ENCODE measurements at regions not wholly inside any gene's neighbourhood (a gene's known extent, or its start where the extent isn't known, plus 50 kb on each side); places are given as distances from the start of the nearest gene placed in this dataset.

DNA sequence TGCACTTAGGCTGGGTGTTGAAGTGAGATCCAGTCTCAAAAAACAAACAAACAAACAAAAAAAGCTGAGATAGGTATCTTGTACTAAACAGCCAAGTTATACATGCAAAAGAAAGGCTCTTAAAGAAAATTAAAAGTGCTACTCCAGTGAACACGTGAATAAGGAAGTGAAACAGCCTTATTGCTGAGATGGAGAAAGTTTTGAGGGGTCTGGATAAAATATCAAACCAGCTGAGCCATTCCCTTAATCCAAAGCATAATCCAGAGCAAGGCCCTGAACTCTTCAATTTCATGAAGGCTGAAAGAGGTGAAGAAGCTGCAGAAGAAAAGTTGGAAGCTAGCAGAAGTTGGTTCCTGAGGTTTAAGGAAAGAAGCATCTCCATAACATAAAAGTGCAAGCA, 360.5 kb upstream of the DAB1 start:
- no peak overlapping the region for H3K4me3 ChIP-seq (ENCODE audit: low read depth, low read length)
- TF ChIP-seq, protein P1, sequence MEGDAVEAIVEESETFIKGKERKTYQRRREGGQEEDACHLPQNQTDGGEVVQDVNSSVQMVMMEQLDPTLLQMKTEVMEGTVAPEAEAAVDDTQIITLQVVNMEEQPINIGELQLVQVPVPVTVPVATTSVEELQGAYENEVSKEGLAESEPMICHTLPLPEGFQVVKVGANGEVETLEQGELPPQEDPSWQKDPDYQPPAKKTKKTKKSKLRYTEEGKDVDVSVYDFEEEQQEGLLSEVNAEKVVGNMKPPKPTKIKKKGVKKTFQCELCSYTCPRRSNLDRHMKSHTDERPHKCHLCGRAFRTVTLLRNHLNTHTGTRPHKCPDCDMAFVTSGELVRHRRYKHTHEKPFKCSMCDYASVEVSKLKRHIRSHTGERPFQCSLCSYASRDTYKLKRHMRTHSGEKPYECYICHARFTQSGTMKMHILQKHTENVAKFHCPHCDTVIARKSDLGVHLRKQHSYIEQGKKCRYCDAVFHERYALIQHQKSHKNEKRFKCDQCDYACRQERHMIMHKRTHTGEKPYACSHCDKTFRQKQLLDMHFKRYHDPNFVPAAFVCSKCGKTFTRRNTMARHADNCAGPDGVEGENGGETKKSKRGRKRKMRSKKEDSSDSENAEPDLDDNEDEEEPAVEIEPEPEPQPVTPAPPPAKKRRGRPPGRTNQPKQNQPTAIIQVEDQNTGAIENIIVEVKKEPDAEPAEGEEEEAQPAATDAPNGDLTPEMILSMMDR (IDR thresholded peaks at IDR 0.05; ENCODE audit: control insufficient read depth, extremely low read depth, insufficient read depth) = no peak
- no peak for DNase-seq (ENCODE audit: low read depth)

DNA sequence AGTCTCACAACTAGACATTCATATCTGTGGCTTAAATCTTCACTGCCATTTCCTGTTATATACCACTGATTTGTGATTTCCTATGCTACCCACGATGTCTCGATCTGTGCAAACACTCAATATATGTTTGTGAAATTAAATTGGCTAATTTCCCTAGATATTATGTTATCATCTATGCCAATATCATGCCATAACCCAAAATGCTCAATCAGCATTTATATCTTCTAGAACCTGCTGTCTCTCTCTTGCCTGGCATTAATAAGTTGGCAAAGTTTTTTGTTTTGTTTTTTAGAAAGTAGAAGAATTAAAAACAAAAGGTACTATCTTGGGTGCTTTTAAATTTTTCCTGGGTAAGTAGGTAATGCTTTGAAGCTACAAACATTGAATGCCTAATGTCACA, 358.5 kb upstream of the DAB1 start:
- TF ChIP-seq, protein P1 (IDR thresholded peaks at IDR 0.05; ENCODE audit: control insufficient read depth, extremely low read depth, insufficient read depth) = no peak
- DNase-seq (ENCODE audit: low read depth) = no peak

DNA sequence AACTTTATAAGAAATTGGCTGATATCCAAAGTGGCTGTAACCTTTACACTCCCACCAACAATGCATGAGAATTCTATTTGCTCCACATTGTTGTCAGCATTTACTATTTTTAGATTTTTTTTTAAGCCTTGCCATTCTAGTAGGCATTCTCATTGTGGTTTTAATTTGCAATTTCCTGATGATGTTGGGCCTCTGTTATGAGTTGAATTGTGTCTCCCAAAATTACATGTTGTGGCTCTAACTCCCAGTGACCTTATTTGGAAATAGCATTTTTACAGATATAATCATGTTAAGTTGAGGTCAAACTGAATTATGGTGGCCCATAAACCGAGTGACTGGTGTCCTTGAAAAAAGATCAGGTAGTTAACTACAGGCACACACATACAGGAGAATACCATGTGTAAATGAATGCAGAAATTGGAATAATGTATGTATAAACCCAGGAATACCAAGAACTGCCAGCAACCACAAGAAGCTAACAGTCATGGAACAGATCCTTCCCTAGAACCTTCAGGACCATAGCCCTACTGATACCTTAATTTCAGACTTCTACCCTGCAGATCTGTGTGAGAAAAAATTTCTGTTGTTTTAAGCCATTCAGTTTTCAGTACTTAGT, 348.8 kb upstream of the DAB1 start:
- no peak for DNase-seq (ENCODE audit: low read depth)
- no peak overlapping the region for H3K4me3 ChIP-seq (ENCODE audit: low read depth, low read length)
- TF ChIP-seq, protein P1 (IDR thresholded peaks at IDR 0.05; ENCODE audit: control insufficient read depth, extremely low read depth, insufficient read depth) = no peak

More for the DNA sequence above, 358.5 kb upstream of the DAB1 start:
- no peak overlapping the region for H3K4me3 ChIP-seq (ENCODE audit: low read depth, low read length)

DNA sequence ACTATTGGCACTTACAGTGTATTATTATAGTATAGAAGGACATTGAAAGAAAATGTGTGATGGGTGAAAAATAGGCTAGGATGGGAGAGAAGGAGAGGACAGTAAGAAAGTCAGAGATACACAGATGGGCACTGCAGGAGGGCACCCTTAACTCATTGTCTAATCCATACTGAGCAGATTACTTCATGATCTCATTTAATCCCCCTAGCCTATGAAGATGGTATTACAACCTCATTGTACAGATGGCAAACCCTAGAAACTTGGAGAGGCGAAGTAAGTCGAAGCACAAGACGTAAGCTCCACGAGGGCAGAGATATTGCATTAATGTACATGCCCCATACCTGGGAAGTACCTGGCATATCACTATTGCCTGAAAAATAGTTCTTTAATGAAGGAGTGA, 346.9 kb upstream of the DAB1 start:
- no peak overlapping the region for H3K4me3 ChIP-seq (ENCODE audit: low read depth, low read length)
- DNase-seq (ENCODE audit: low read depth) = no peak
- TF ChIP-seq, protein P1 (IDR thresholded peaks at IDR 0.05; ENCODE audit: control insufficient read depth, extremely low read depth, insufficient read depth) = peak; percentile 26; the same call in 1 of the 2 replicates

DNA sequence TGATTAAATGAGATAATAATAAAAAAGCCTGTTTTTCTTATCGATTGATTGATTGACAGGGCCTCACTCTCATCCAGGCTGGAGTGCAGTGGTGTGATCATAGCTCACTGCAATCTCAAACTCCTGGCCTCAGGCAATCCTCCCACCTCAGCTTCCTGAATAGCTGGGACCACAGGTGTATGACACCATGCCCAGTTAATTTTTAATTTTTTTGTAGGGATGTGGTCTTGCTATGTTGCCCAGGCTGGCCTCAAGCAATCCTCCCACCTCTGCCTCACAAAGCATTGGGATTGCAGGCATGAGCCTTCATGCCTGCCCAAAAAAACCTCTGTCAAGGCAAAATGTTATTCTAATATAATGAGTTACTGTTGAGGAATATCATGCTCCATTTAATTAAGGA, 346.4 kb upstream of the DAB1 start:
- DNase-seq (ENCODE audit: low read depth) = no peak
- H3K4me3 ChIP-seq (ENCODE audit: low read depth, low read length) = no peak overlapping the region
- TF ChIP-seq, protein P1 (IDR thresholded peaks at IDR 0.05; ENCODE audit: control insufficient read depth, extremely low read depth, insufficient read depth) = no peak

DNA sequence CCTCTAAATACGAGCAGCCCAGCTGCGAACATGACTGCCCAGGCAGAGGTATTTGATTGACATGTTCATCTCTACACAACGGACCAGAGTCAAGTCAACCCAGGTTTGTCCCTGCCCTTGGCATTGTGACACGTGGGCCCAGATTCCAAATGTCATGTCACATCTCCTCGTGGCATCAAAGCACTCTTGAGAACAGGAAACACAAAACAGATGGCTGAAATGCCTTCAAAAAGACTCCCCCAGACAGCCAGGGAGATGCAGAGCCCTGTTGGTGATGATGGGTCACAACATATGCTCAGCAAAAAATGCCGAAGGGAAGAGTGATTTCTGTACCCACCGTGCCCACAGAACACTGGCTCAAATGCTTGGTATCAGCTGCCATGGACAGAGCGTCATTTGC, 337.8 kb upstream of the DAB1 start:
- H3K4me3 ChIP-seq (ENCODE audit: low read depth, low read length) = no peak overlapping the region
- no peak for DNase-seq (ENCODE audit: low read depth)
- TF ChIP-seq, protein P1 (IDR thresholded peaks at IDR 0.05; ENCODE audit: control insufficient read depth, extremely low read depth, insufficient read depth) = no peak

DNA sequence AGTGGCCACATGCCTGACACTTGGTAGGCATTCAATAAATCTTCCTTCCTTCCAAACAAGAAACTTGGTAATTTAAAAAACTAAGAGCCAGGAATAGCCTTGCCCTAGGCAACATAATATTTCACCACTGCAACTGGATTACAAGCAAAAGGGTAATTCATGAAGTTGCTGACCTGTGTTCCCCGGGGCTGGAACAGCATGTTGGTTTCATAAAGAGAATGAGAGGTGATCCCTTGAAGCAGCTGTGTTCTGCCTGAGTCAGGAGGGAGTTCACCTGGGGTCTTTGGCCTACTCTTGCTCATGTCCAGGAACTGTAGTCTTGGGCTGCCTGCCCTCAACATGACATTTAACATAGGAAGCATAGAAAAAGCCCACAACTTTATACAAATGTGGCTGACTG, 329.0 kb upstream of the DAB1 start:
- TF ChIP-seq, protein P1 (IDR thresholded peaks at IDR 0.05; ENCODE audit: control insufficient read depth, extremely low read depth, insufficient read depth) = no peak
- no peak for DNase-seq (ENCODE audit: low read depth)
- no peak overlapping the region for H3K4me3 ChIP-seq (ENCODE audit: low read depth, low read length)

Data from LNCaP clone FGC (cell line).